MCF 10A (cell line): ENCODE measurements at regions not wholly inside any gene's neighbourhood (a gene's known extent, or its start where the extent isn't known, plus 50 kb on each side); places are given as distances from the start of the nearest gene placed in this dataset.

Experiments
- BruUV-seq: library from RNA; stranded (reverse); fragments of 400-500 nt; replicated peaks from 2 replicates; lab custom pipeline; 2021; lab: Mats Ljungman, UMichigan
- CTCF ChIA-PET: fragments of 300-600 bp; sonication (Branson Sonifier 250); formaldehyde crosslinking; extraction: SDS; loops from one replicate; lab custom pipeline; 2021; ENCODE audit warnings: antibody characterized with exemption, inconsistent platforms; lab: Yijun Ruan, JAX
- POLR2A ChIA-PET: fragments of 300-600, 350-650 bp; sonication (Branson Sonifier 250); formaldehyde crosslinking; extraction: SDS; loops from one replicate; lab custom pipeline; 2020; ENCODE audit warnings: antibody characterized with exemption, inconsistent platforms; lab: Yijun Ruan, JAX
- DNase-seq: peaks from one replicate; pipeline ENCODE4 v3.0.0-alpha.2; 2018; ENCODE audit not compliant: unreplicated experiment
- H3K27ac Mint-ChIP-seq: one replicate; pipeline ENCODE4 v1.8.0; 2022; ENCODE audit warnings: mild to moderate bottlenecking, low read depth, mixed read lengths; ENCODE audit not compliant: unreplicated experiment
- H3K27me3 Mint-ChIP-seq: one replicate; pipeline ENCODE4 v1.8.0; 2022; ENCODE audit warnings: mixed read lengths; ENCODE audit not compliant: insufficient read depth, unreplicated experiment
- H3K36me3 Mint-ChIP-seq: one replicate; pipeline ENCODE4 v1.8.0; 2022; ENCODE audit warnings: mild to moderate bottlenecking, moderate library complexity, mixed read lengths; ENCODE audit not compliant: insufficient read depth, unreplicated experiment
- H3K4me1 Mint-ChIP-seq: one replicate; pipeline ENCODE4 v1.8.0; 2022; ENCODE audit warnings: mixed read lengths; ENCODE audit not compliant: insufficient read depth, unreplicated experiment
- H3K4me3 Mint-ChIP-seq: one replicate; pipeline ENCODE4 v1.8.0; 2022; ENCODE audit warnings: mild to moderate bottlenecking, moderate library complexity, mixed read lengths; ENCODE audit not compliant: unreplicated experiment
- H3K9me3 Mint-ChIP-seq: one replicate; pipeline ENCODE4 v1.8.0; 2022; ENCODE audit warnings: mixed read lengths; ENCODE audit not compliant: unreplicated experiment
- intact Hi-C: fragments of 100-400 bp; cut with micrococcal nuclease; formaldehyde crosslinking; loops from 2 replicates; pipeline ENCODE4 v1.14.1; 2022
- TF ChIP-seq, protein P1 (sequence below): fragments of 200-600 bp; IDR thresholded peaks from one replicate; pipeline ENCODE4 v1.8.0; 2022; ENCODE audit warnings: antibody characterized with exemption, mild to moderate bottlenecking; ENCODE audit not compliant: unreplicated experiment

GRCh38 chrX:20352935-20353336 lies 86.2 kb upstream of the RPS6KA3 start:
- Mint-ChIP-seq H3K4me3 (no peak overlapping the region), H3K9me3 (no peaks in the 10 kb centered on the region), H3K27me3 (peaks cover 31% of the 10 kb centered on the region), H3K27ac (no peak overlapping the region), H3K36me3 (no peaks in the 10 kb centered on the region), H3K4me1 (no peaks in the 10 kb centered on the region)
- CTCF ChIA-PET, result no interaction called here
- intact Hi-C loops, result no loop called here
- DNase-seq, result no peak
- BruUV-seq, result no TSS peak
- POLR2A ChIA-PET, result no interaction called here
- TF ChIP-seq, protein P1, sequence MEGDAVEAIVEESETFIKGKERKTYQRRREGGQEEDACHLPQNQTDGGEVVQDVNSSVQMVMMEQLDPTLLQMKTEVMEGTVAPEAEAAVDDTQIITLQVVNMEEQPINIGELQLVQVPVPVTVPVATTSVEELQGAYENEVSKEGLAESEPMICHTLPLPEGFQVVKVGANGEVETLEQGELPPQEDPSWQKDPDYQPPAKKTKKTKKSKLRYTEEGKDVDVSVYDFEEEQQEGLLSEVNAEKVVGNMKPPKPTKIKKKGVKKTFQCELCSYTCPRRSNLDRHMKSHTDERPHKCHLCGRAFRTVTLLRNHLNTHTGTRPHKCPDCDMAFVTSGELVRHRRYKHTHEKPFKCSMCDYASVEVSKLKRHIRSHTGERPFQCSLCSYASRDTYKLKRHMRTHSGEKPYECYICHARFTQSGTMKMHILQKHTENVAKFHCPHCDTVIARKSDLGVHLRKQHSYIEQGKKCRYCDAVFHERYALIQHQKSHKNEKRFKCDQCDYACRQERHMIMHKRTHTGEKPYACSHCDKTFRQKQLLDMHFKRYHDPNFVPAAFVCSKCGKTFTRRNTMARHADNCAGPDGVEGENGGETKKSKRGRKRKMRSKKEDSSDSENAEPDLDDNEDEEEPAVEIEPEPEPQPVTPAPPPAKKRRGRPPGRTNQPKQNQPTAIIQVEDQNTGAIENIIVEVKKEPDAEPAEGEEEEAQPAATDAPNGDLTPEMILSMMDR, result no peak

- intact Hi-C loops, result no loop called here
- DNase-seq, result no peak
- TF ChIP-seq, protein P1, result no peak
- Mint-ChIP-seq H3K27me3 (peaks cover 31% of the 10 kb centered on the region), H3K9me3 (no peaks in the 10 kb centered on the region), H3K27ac (no peak overlapping the region), H3K4me3 (no peak overlapping the region), H3K4me1 (no peaks in the 10 kb centered on the region), H3K36me3 (no peaks in the 10 kb centered on the region)
- BruUV-seq, result no TSS peak
- ChIA-PET POLR2A (no interaction called here), CTCF (no interaction called here)
These were observed 85.8 kb upstream of the RPS6KA3 start for GRCh38 chrX:20352504-20352903.

- no peaks in the 10 kb centered on the region for H3K36me3 Mint-ChIP-seq
- TF ChIP-seq, protein P1, result no peak
- peaks cover 47% of the 10 kb centered on the region for H3K27me3 Mint-ChIP-seq
- no peaks in the 10 kb centered on the region for H3K9me3 Mint-ChIP-seq
- no peak for DNase-seq
- intact Hi-C loops, result no loop called here
- CTCF ChIA-PET, result interaction anchor here (0.5 to 1.1 kb wide), 4 partner anchors 391 to 1361 kb away, joined by 3 read pairs; no protein-coding TSS in a partner anchor
- BruUV-seq, result no TSS peak
- H3K27ac Mint-ChIP-seq, result no peak overlapping the region
- POLR2A ChIA-PET, result interaction anchor here (0.5 kb wide), 1 partner anchor 25 kb away, joined by 3 read pairs; no protein-coding TSS in a partner anchor
- H3K4me1 Mint-ChIP-seq, result no peaks in the 10 kb centered on the region
- H3K4me3 Mint-ChIP-seq, result no peak overlapping the region
These were observed 83.9 kb upstream of the RPS6KA3 start for GRCh38 chrX:20350596-20350995.

DNA sequence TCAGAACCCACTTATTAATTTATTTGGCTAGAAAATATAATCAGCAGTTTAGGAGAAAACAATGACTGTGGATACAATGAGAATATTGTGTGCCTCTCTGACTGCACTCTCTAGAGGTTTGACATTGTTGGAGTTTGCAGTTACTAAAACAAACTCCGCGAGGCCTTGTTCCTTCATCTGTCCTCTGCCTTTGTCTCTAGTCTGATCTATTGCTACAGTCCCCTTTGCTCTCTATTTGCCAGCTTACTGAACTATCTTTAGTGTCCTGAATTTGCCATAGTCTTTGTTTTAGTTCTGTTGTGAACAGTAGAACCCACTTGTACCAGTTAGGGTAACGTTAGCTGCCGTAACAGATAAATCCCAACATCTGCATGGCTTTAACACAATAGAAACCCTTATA lies 81.4 kb upstream of the RPS6KA3 start:
- H3K27me3 Mint-ChIP-seq, result peaks cover 64% of the 10 kb centered on the region
- no peak for DNase-seq
- intact Hi-C loops, result no loop called here

More for the DNA sequence above, 81.4 kb upstream of the RPS6KA3 start:
- ChIA-PET CTCF (interaction anchor here (0.6 kb wide), 1 partner anchor 92 kb away, joined by 4 read pairs; no protein-coding TSS in a partner anchor), POLR2A (no interaction called here)
- BruUV-seq, result no TSS peak
- Mint-ChIP-seq H3K9me3 (peaks cover 3% of the 10 kb centered on the region), H3K36me3 (no peaks in the 10 kb centered on the region), H3K27ac (no peak overlapping the region), H3K4me3 (no peak overlapping the region), H3K4me1 (no peaks in the 10 kb centered on the region)
- TF ChIP-seq, protein P1, result no peak
